ENCODE measurements at regions not wholly inside any gene's neighbourhood (a gene's known extent, or its start where the extent isn't known, plus 50 kb on each side); places are given as distances from the start of the nearest gene placed in this dataset.

- no peak for DNase-seq
Observed at GRCh38 chrX:10749113-10749512, 128.7 kb upstream of the MID1 start.

GRCh38 chrX:10750581-10750980 lies 130.2 kb upstream of the MID1 start:
- no peak for DNase-seq

- DNase-seq = no peak
Observed at GRCh38 chrX:10753116-10753515, 132.7 kb upstream of the MID1 start.

GRCh38 chrX:10754445-10754844 lies 134.1 kb upstream of the MID1 start:
- DNase-seq = no peak

- no peak for DNase-seq
Observed at GRCh38 chrX:10755439-10756334, 135.3 kb upstream of the MID1 start.

- DNase-seq = no peak
Observed at GRCh38 chrX:10756441-10756840, 136.1 kb upstream of the MID1 start.

- no peak for DNase-seq
Observed at GRCh38 chrX:10759141-10759799, 138.9 kb upstream of the MID1 start.

GRCh38 chrX:10761447-10761846 lies 141.1 kb upstream of the MID1 start:
- DNase-seq = no peak

- no peak for DNase-seq
Observed at GRCh38 chrX:10769195-10769594, 148.8 kb upstream of the MID1 start.

GRCh38 chrX:10769696-10770619 lies 149.6 kb upstream of the MID1 start:
- DNase-seq = no peak

- DNase-seq = no peak
Observed at GRCh38 chrX:10773318-10773717, 152.9 kb upstream of the MID1 start.

GRCh38 chrX:10781847-10782530 lies 161.6 kb upstream of the MID1 start:
- no peak for DNase-seq

GRCh38 chrX:10783451-10783995 lies 163.1 kb upstream of the MID1 start:
- DNase-seq = no peak

GRCh38 chrX:10787264-10787663 lies 166.9 kb upstream of the MID1 start:
- no peak for DNase-seq

GRCh38 chrX:10794203-10794630 lies 173.8 kb upstream of the MID1 start:
- DNase-seq = no peak

- no peak for DNase-seq
Observed at GRCh38 chrX:10795721-10796120, 175.3 kb upstream of the MID1 start.

GRCh38 chrX:10797466-10797865 lies 177.1 kb upstream of the MID1 start:
- DNase-seq = no peak

- DNase-seq = no peak
Observed at GRCh38 chrX:10798041-10798440, 177.7 kb upstream of the MID1 start.

GRCh38 chrX:10800796-10801195 lies 180.4 kb upstream of the MID1 start:
- DNase-seq = no peak

- no peak for DNase-seq
Observed at GRCh38 chrX:10811111-10811510, 190.7 kb upstream of the MID1 start.

GRCh38 chrX:10813761-10814160 lies 193.4 kb upstream of the MID1 start:
- DNase-seq = no peak

GRCh38 chrX:10818651-10819050 lies 198.3 kb upstream of the MID1 start:
- DNase-seq = no peak
